ENCODE measurements at regions not wholly inside any gene's neighbourhood (a gene's known extent, or its start where the extent isn't known, plus 50 kb on each side); places are given as distances from the start of the nearest gene placed in this dataset.
"Not testable (repeated sequence)": the region's sequence is repeated elsewhere in the genome, so short reads cannot be mapped to it uniquely, and the experiment has no call there.

- DNase-seq (ENCODE audit: low read depth), result no peak
These were observed 95.5 kb upstream of the GSE1 start for GRCh38 chr16:85517563-85518179.

- no peak for DNase-seq (ENCODE audit: low read depth)
These were observed 94.6 kb upstream of the GSE1 start for GRCh38 chr16:85518398-85519049.

- not testable (repeated sequence) for DNase-seq (ENCODE audit: low read depth)
These were observed 94.1 kb upstream of the GSE1 start for GRCh38 chr16:85519050-85519440.

GRCh38 chr16:85519540-85520231 is 93.4 kb upstream of the GSE1 start:
- DNase-seq (ENCODE audit: low read depth), result no peak

- DNase-seq (ENCODE audit: low read depth), result no peak
These were observed 92.1 kb upstream of the GSE1 start for GRCh38 chr16:85520853-85521521.

- DNase-seq (ENCODE audit: low read depth), result no peak
These were observed 91.4 kb upstream of the GSE1 start for GRCh38 chr16:85521552-85522307.

GRCh38 chr16:85522308-85522841 is 90.7 kb upstream of the GSE1 start:
- no peak for DNase-seq (ENCODE audit: low read depth)

- DNase-seq (ENCODE audit: low read depth), result no peak
These were observed 90.1 kb upstream of the GSE1 start for GRCh38 chr16:85522842-85523601.

GRCh38 chr16:85523602-85524364 is 89.3 kb upstream of the GSE1 start:
- no peak for DNase-seq (ENCODE audit: low read depth)

- no peak for DNase-seq (ENCODE audit: low read depth)
These were observed 88.8 kb upstream of the GSE1 start for GRCh38 chr16:85524365-85524629.

- DNase-seq (ENCODE audit: low read depth), result no peak
These were observed 88.3 kb upstream of the GSE1 start for GRCh38 chr16:85524630-85525419.

GRCh38 chr16:85525420-85526184 is 87.5 kb upstream of the GSE1 start:
- DNase-seq (ENCODE audit: low read depth), result no peak

GRCh38 chr16:85526185-85526974 is 86.7 kb upstream of the GSE1 start:
- no peak for DNase-seq (ENCODE audit: low read depth)

- no peak for DNase-seq (ENCODE audit: low read depth)
These were observed 85.9 kb upstream of the GSE1 start for GRCh38 chr16:85527042-85527766.

GRCh38 chr16:85527767-85528297 is 85.3 kb upstream of the GSE1 start:
- no peak for DNase-seq (ENCODE audit: low read depth)

GRCh38 chr16:85528528-85529387 is 84.4 kb upstream of the GSE1 start:
- no peak for DNase-seq (ENCODE audit: low read depth)
